Prostate gland (tissue), 2 donors: ENCODE measurements at regions not wholly inside any gene's neighbourhood (a gene's known extent, or its start where the extent isn't known, plus 50 kb on each side); places are given as distances from the start of the nearest gene placed in this dataset.
A peak's percentile ranks its signal among the peaks of the same experiment; 100 is the strongest.

Experiments used
- DNase-seq: peaks from one replicate; pipeline ENCODE4 v3.0.0-alpha.2; 2019; ENCODE audit warnings: low spot score
- H3K27ac ChIP-seq, 2 donors: fragments of 200-600 bp; sonication (generic); 2 replicates each; pipeline ENCODE4 v1.5.1; 2017 to 2019
- H3K27me3 ChIP-seq: fragments of 200-600 bp; sonication (generic); replicated peaks from 2 replicates; pipeline ENCODE4 v1.5.1; 2019; ENCODE audit not compliant: insufficient read depth
- H3K36me3 ChIP-seq, 2 donors: fragments of 200-600 bp; sonication (generic); 1 replicate in 1 of 2; 2 replicates in 1 of 2; pipeline versions ENCODE4 v1.5.1 to v1.8.1; 2017 to 2019
- H3K4me1 ChIP-seq: fragments of 200-600 bp; sonication (generic); replicated peaks from 2 replicates; pipeline ENCODE4 v1.5.1; 2019
- H3K4me3 ChIP-seq, 2 donors: fragments of 200-600 bp; sonication (generic); 2 replicates each; pipeline ENCODE4 v1.5.1; 2017 to 2019
- H3K9me3 ChIP-seq: fragments of 200-600 bp; sonication (generic); 2 replicates; pipeline ENCODE4 v1.5.1; 2017
- CTCF ChIP-seq, 4 experiments: fragments of 200-600 bp in 2 of 4; fragments of 450-650 bp in 2 of 4; sonication (generic) in 2 of 4; IDR thresholded peaks; 1 replicate in 3 of 4; 2 replicates in 1 of 4; pipeline ENCODE4 v1.5.1; 2016 to 2019; ENCODE audit warnings: antibody characterized with exemption in 4 of 4, mild to moderate bottlenecking in 2 of 4, moderate library complexity in 2 of 4
- POLR2A ChIP-seq: fragments of 450-650 bp; IDR thresholded peaks from one replicate; pipeline ENCODE4 v1.6.1; 2016; ENCODE audit warnings: antibody characterized with exemption, mild to moderate bottlenecking
- POLR2AphosphoS5 ChIP-seq: sonication (generic); formaldehyde crosslinking; IDR thresholded peaks from one replicate; pipeline ENCODE4 v1.6.1; 2017; ENCODE audit warnings: antibody characterized with exemption
- WGBS: methylation state at CpG from one replicate; pipeline ENCODE4 v1.1.5; 2018; 5-methylcytosine and 5-hydroxymethylcytosine counted together
- intact Hi-C: fragments of 100-400 bp; cut with DNase I; formaldehyde crosslinking; loops from one replicate; pipeline ENCODE4 v1.14.2; 2022

- Histone ChIP-seq H3K4me1 (no peaks in the 10 kb centered on the region), H3K27ac (no peak overlapping the region), H3K9me3 (no peaks in the 10 kb centered on the region), H3K4me3 (no peak overlapping the region), H3K36me3 (no peaks in the 10 kb centered on the region), H3K27me3 (no peaks in the 10 kb centered on the region)
- 76% methylated on average over 8 of the region's 8 CpGs for WGBS
- intact Hi-C loops, result no loop called here
- no peak for TF ChIP-seq CTCF (IDR thresholded peaks at IDR 0.05)
- TF ChIP-seq POLR2AphosphoS5, result no peak
- no peak for TF ChIP-seq POLR2A
- no peak for DNase-seq
Measured at GRCh38 chr1:108051631-108052377, 86.8 kb upstream of the VAV3 start.

- H3K36me3 ChIP-seq, result no peaks in the 10 kb centered on the region
- TF ChIP-seq POLR2AphosphoS5 (no peak), CTCF (IDR thresholded peaks at IDR 0.05) (no peak), POLR2A (no peak)
- no peaks in the 10 kb centered on the region for H3K9me3 ChIP-seq
- no peak for DNase-seq
- H3K4me1 ChIP-seq, result no peaks in the 10 kb centered on the region
- no peak overlapping the region for H3K27ac ChIP-seq
- no peak overlapping the region for H3K4me3 ChIP-seq
- 65% methylated on average over 5 of the region's 5 CpGs for WGBS
- no peaks in the 10 kb centered on the region for H3K27me3 ChIP-seq
- intact Hi-C loops, result no loop called here
Measured at GRCh38 chr1:108050911-108051629, 86.1 kb upstream of the VAV3 start.

DNA sequence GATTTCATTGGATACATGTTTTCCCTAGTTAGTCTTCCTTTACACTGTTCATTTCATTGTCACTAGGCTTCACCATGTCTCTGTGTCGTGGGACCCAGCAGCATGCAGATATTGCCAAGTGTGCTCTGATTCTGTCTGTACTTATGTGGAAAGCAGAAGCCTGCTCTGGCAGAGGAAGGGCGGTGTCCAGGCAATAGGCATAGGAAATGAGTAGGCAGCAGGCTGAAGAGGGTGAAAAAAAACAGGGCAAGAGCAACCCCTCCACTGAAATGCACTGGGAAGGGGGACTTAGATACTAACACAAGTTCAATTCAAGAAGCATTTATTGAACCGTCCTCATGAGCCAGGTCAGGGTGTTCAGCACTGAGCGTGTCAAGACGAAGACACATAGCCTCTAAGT, 85.2 kb upstream of the VAV3 start:
- DNase-seq, result no peak
- no peaks in the 10 kb centered on the region for H3K36me3 ChIP-seq
- no peaks in the 10 kb centered on the region for H3K27me3 ChIP-seq
- H3K9me3 ChIP-seq, result no peaks in the 10 kb centered on the region
- no peaks in the 10 kb centered on the region for H3K4me1 ChIP-seq
- H3K4me3 ChIP-seq, result no peak overlapping the region
- WGBS, result 86% methylated on average over 5 of the region's 5 CpGs
- TF ChIP-seq POLR2A, result no peak
- no peak for TF ChIP-seq CTCF (IDR thresholded peaks at IDR 0.05)
- TF ChIP-seq POLR2AphosphoS5, result no peak
- intact Hi-C loops, result no loop called here
- H3K27ac ChIP-seq, result no peak overlapping the region

GRCh38 chr1:108049178-108049819, 84.3 kb upstream of the VAV3 start:
- H3K9me3 ChIP-seq, result no peaks in the 10 kb centered on the region
- H3K4me1 ChIP-seq, result no peaks in the 10 kb centered on the region
- WGBS, result 66% methylated on average over 6 of the region's 6 CpGs
- TF ChIP-seq POLR2A (no peak), CTCF (IDR thresholded peaks at IDR 0.05) (peak in 2 of 4 experiments; percentile 12 to 39), POLR2AphosphoS5 (no peak)
- no peak for DNase-seq
- H3K36me3 ChIP-seq, result no peaks in the 10 kb centered on the region
- no peak overlapping the region for H3K4me3 ChIP-seq
- intact Hi-C loops, result no loop called here
- H3K27ac ChIP-seq, result no peak overlapping the region
- no peaks in the 10 kb centered on the region for H3K27me3 ChIP-seq
